ENCODE measurements at regions not wholly inside any gene's neighbourhood (a gene's known extent, or its start where the extent isn't known, plus 50 kb on each side); places are given as distances from the start of the nearest gene placed in this dataset.

DNA sequence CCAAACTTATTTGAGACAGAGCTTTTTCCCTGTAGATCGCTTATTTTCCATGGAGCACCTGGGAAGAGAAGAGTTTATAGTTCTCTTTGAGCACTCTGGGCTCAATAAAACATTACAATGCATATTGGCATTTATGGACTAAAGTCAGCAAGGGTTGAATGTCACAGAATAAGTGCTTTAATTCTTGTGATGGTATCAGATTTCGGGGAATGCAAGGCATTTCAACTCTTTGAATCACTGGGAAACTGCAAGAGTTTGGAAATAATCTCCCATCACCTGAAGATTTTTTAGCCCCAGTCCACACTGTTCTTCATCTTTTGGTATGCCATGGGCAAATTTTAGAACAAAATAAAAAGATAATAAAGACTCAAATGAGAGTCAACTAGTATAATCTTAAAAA, 111.5 kb upstream of the WDFY3 start:
- Mint-ChIP-seq H3K27me3 (peaks cover 5% of the 10 kb centered on the region), H3K36me3 (ENCODE audit: low read depth) (no peaks in the 10 kb centered on the region), H3K4me1 (no peaks in the 10 kb centered on the region), H3K27ac (no peak overlapping the region), H3K9me3 (no peaks in the 10 kb centered on the region), H3K4me3 (no peak overlapping the region)
- ATAC-seq (replicated peaks), result no peak

DNA sequence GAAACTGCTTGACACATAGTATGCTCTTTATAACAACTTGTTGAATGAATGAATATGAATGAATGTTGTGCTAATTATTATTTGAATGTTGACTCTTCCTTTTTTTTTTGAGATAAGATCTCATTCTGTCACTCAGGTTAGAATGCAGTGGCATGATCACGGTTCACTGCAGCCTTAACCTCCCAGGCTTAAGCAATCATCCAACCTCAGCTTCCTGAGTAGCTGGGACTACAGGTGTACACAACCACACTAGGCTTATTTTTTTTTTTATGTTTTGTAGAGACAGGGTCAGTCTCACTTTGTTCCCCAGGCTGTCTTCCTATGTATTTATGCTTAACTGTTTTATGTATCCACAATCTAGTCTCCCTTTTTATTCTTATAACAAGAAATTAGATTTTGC, 114.7 kb upstream of the WDFY3 start:
- H3K9me3 Mint-ChIP-seq, result no peaks in the 10 kb centered on the region
- no peaks in the 10 kb centered on the region for H3K36me3 Mint-ChIP-seq (ENCODE audit: low read depth)
- no peaks in the 10 kb centered on the region for H3K27me3 Mint-ChIP-seq
- no peaks in the 10 kb centered on the region for H3K4me1 Mint-ChIP-seq
- H3K4me3 Mint-ChIP-seq, result no peak overlapping the region
- no peak for ATAC-seq (replicated peaks)
- no peak overlapping the region for H3K27ac Mint-ChIP-seq

DNA sequence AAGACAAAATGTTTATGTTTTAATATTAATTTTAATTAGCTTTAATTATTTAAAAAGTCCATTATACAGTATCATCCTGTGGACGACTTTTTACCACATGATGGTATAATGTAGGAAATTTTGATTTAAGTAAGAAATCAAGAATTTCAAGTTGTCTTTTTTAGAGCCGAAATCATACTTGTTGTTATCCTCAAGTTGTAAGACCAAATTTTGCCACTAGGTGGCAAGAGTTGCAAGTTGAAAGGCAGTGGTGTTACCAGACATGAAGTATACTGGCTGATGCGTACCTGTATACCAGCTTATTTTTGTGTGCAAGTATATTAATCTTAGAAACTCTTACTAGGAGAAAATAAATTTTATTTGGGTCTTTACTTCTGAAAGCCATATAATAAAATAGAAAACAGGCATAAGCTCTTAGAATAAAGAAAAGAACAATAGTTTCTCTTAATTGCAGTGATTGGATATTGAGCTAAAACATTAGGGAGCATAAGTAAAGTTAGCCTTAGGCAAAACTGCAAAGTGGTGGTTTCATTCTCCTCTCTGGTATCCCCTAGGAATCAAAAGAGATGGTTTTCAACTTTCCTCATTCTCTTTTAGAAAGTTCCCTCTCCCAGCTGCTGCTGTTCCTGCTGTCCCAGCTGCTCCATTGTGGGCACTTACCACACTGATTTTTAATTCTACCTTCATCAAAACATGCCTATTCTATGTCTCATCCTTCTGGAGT, 118.0 kb upstream of the WDFY3 start:
- H3K27ac Mint-ChIP-seq, result no peak overlapping the region

DNA sequence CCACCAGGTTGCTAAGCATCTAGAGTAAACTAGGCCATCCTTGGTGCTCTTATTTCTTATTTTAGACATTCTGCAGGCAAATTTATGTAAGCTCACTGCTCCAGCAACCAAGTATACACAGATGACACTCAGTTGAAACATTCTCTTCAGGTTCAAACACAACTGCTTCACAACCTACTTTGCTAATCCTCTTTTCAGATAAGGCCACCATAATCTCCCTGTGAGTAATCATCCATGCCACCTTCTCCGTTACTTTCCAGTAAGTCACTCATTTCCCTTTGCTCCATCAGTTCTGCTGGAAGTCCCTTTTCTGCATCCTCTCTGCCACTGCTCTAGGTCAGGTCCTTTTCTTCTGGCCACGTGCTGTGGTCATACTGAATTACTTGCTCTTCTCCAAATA, 120.2 kb upstream of the WDFY3 start:
- Mint-ChIP-seq H3K27ac (no peak overlapping the region), H3K27me3 (peaks cover 3% of the 10 kb centered on the region), H3K36me3 (ENCODE audit: low read depth) (no peaks in the 10 kb centered on the region), H3K9me3 (peaks cover 5% of the 10 kb centered on the region), H3K4me1 (no peaks in the 10 kb centered on the region), H3K4me3 (no peak overlapping the region)
- no peak for ATAC-seq (replicated peaks)

More for the DNA sequence above, 118.0 kb upstream of the WDFY3 start:
- Mint-ChIP-seq H3K36me3 (ENCODE audit: low read depth) (no peaks in the 10 kb centered on the region), H3K4me3 (no peak overlapping the region), H3K9me3 (peaks cover 5% of the 10 kb centered on the region), H3K4me1 (no peaks in the 10 kb centered on the region), H3K27me3 (no peaks in the 10 kb centered on the region)
- ATAC-seq (replicated peaks), result no peak

DNA sequence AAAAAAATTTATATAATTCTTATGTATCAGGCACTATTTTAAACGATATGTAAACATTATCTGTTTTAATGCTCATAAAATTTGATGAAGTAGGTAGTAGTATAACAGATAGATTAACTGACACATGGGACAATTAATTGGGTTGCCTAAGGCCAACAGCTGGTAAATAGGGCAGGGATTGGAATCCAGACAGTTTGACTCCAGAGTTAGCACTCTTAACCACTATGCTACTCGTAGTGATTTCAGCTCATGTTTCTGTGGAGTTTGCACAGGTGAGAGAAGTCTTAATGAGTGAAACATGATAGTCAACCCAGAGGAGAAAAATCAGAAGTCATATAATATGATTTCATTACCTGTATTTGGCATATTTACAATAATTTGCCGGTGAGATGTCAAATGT, 126.0 kb upstream of the WDFY3 start:
- Mint-ChIP-seq H3K4me1 (no peaks in the 10 kb centered on the region), H3K27ac (no peak overlapping the region), H3K36me3 (ENCODE audit: low read depth) (no peaks in the 10 kb centered on the region), H3K4me3 (no peak overlapping the region), H3K9me3 (peaks cover 5% of the 10 kb centered on the region), H3K27me3 (peaks cover 3% of the 10 kb centered on the region)
- ATAC-seq (replicated peaks), result no peak

DNA sequence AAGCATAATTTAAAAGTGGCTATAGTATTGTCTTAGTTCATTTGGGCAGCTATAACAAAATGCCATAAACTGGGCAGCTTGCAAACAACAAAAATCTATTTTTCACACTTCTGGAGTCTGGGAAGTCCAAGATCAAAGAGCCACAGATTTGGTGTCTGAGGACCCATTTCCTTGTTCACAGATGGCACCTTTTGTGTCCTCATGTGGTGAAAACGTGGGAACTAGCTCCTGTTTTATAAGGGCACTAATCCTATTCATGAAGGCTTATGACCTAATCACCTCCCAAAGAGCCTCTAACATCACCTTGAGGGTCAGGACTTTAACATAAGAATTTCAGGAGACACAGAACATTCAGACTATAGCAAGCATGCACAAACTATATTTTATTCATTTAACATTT, 126.5 kb upstream of the WDFY3 start:
- Mint-ChIP-seq H3K9me3 (peaks cover 5% of the 10 kb centered on the region), H3K4me3 (no peak overlapping the region), H3K36me3 (ENCODE audit: low read depth) (no peaks in the 10 kb centered on the region), H3K4me1 (no peaks in the 10 kb centered on the region), H3K27me3 (peaks cover 3% of the 10 kb centered on the region), H3K27ac (no peak overlapping the region)
- ATAC-seq (replicated peaks), result no peak

DNA sequence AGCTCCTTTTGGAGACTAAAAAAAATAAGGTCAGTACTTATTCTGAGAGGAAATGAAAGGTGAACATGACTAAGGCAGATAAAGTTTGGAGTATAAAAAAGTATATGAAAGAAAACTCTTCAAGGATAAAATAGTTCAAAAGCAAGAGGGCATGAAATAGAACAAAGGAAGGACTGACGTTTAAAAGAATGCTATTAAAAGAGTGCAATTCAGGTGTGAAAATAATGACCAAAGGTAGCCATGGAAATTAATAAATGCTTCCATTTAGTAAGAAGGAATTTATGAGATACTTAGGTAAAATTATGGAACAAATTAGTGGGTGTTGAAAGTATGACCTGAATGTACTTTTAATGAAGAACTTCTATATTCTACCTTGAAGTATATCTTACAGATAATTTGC, 128.2 kb upstream of the WDFY3 start:
- no peak overlapping the region for H3K4me3 Mint-ChIP-seq
- no peak for ATAC-seq (replicated peaks)
- no peak overlapping the region for H3K27ac Mint-ChIP-seq
- peaks cover 3% of the 10 kb centered on the region for H3K27me3 Mint-ChIP-seq
- H3K4me1 Mint-ChIP-seq, result no peaks in the 10 kb centered on the region
- no peaks in the 10 kb centered on the region for H3K9me3 Mint-ChIP-seq
- no peaks in the 10 kb centered on the region for H3K36me3 Mint-ChIP-seq (ENCODE audit: low read depth)

DNA sequence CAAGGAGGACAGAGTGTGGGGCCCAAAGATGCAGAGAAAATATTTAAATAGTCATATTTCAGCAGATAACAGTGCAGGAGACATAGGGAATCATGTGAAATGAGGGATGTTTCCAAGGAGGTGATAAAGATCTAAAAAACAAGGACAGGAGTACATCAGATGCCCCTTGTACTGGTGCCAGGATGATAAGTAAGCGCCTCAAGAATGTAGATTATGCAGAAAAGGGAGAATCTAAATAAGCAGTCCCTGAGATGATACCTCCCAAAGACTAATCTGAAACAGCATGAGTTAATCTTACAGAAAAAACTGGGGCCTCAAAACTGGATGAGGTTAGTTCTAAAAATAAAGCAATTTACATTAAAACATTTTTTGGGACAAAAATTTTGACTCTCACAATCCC, 136.1 kb upstream of the WDFY3 start:
- H3K9me3 Mint-ChIP-seq, result no peaks in the 10 kb centered on the region
- no peak for ATAC-seq (replicated peaks)
- no peaks in the 10 kb centered on the region for H3K36me3 Mint-ChIP-seq (ENCODE audit: low read depth)
- H3K27ac Mint-ChIP-seq, result no peak overlapping the region
- no peak overlapping the region for H3K4me3 Mint-ChIP-seq
- no peaks in the 10 kb centered on the region for H3K4me1 Mint-ChIP-seq
- no peaks in the 10 kb centered on the region for H3K27me3 Mint-ChIP-seq

DNA sequence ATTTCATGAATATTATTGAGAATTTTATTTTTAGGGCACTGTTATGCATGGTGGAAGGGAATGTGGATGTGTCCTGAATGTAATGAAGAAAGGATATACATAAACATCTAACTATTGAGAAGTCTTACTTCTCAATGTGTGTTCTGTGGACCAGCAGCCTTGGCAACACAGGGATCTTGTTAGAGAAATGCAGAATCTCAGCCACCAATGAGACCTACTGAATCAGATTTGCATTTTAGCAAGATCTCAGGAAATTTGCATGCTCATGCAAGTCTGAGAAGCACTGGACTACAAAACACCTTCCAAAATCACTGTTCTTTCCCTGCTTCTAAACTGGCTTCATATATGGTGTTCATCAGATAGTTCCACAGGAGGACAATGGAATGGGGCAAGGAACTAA, 139.7 kb upstream of the WDFY3 start:
- H3K36me3 Mint-ChIP-seq (ENCODE audit: low read depth), result no peaks in the 10 kb centered on the region
- no peak overlapping the region for H3K4me3 Mint-ChIP-seq
- H3K27ac Mint-ChIP-seq, result no peak overlapping the region
- no peak for ATAC-seq (replicated peaks)
- H3K9me3 Mint-ChIP-seq, result peaks cover 3% of the 10 kb centered on the region
- no peaks in the 10 kb centered on the region for H3K4me1 Mint-ChIP-seq
- H3K27me3 Mint-ChIP-seq, result no peaks in the 10 kb centered on the region

DNA sequence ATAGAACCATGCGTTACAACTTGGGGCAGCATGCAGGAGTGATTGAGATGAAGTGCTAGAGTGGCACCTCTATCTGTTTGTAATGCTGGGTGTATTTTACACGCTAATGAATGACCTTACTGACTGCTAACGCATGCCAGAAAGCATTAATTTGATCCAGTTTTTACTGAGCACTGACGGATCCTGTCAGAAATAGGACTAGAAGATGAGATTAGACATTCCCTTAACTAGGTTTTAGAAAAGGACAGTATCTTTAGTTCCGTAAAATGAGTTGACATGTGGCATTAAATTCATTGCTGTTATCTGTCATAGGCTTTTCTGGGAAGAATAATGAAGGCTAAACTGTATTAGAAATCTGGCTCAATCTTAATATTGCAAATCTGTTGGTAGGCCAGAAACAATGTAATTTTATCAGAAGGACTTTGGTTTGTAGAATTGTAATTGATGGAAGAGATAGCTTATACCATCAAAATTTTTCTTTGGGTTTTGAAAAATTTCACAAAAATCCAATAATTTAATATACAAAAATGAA, 140.4 kb upstream of the WDFY3 start:
- Mint-ChIP-seq H3K27ac (no peak overlapping the region), H3K36me3 (ENCODE audit: low read depth) (no peaks in the 10 kb centered on the region), H3K4me1 (no peaks in the 10 kb centered on the region), H3K4me3 (no peak overlapping the region), H3K27me3 (no peaks in the 10 kb centered on the region), H3K9me3 (peaks cover 3% of the 10 kb centered on the region)
- no peak for ATAC-seq (replicated peaks)

DNA sequence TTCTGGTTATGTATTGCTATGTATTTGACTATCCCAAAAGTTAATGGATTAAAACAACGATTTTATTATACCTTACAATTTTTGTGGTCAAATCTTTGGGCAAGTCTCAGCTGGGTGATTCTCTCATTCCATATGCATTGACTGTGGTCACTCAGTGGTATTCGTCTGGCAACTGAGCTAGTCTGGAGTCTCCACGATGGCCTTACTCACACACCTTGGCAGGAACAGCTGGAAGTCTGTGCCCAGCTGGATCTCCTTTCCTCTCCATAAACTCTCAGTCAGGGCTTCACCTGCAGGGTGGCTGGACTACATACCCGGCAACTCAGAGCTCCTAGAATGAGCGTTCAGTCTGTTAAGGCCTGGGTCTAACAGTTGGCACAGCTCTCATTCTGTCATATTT, 141.1 kb upstream of the WDFY3 start:
- H3K4me1 Mint-ChIP-seq, result no peaks in the 10 kb centered on the region
- H3K27ac Mint-ChIP-seq, result no peak overlapping the region
- no peak overlapping the region for H3K4me3 Mint-ChIP-seq
- no peak for ATAC-seq (replicated peaks)
- peaks cover 3% of the 10 kb centered on the region for H3K9me3 Mint-ChIP-seq
- H3K36me3 Mint-ChIP-seq (ENCODE audit: low read depth), result no peaks in the 10 kb centered on the region
- no peaks in the 10 kb centered on the region for H3K27me3 Mint-ChIP-seq

DNA sequence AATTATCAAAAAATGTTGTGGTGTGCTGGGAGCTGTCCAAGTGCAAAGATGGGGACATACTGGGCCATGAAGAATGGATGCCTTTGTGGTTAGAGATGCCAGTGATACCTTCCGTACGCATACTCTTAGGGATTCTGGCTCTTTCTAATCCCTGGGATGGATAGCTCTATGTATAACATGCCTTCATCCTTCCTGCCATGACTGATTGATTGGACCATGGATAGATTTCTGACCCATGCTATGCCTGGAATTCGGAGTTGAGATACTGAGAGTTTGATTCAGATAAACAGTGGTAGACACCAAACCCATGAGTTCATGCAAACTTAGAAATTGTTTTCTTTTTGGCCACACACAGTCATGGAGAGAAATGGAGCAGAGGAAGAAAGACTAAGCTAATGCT, 147.2 kb upstream of the WDFY3 start:
- Mint-ChIP-seq H3K4me1 (no peaks in the 10 kb centered on the region), H3K9me3 (peaks cover 14% of the 10 kb centered on the region), H3K27me3 (no peaks in the 10 kb centered on the region), H3K36me3 (ENCODE audit: low read depth) (no peaks in the 10 kb centered on the region), H3K4me3 (no peak overlapping the region), H3K27ac (no peak overlapping the region)
- ATAC-seq (replicated peaks), result no peak

DNA sequence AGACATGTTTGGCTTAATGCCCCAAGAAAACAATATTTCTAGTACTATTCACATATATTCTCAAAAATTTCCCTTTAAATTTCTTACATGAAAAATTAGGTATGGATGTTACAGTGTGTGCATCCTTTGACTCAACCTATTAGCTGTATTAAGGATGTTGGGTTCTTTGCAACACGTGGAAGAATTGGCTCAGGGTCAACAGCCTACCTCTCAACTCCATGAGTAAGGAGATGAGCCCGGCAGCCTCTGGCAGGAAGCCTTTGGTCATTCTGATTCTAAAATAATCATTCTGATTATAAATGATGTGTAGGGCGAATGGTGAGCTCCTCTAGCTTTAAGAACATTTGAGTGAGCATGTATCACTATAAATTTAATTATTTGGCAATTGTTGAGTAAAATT, 148.0 kb upstream of the WDFY3 start:
- H3K9me3 Mint-ChIP-seq, result peaks cover 18% of the 10 kb centered on the region
- no peak overlapping the region for H3K4me3 Mint-ChIP-seq

DNA sequence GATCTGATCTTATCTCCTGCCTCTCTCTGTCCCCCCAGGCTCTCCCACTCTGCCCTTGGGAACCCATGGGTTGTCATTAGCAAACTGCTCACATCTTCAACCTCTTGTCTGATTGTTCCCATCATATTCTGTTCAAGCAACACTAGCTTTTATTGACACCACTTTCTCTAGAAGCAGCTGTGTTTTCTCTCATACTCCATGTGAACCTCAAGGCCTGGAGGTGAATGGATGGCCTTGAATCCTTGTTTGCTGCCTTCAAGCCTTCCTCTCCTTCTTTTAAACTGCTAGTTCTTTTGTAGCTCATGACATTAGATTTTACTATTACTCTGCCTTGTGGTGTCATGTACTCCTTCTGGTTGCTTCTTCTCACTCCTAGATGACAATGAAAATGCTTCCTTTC, 149.5 kb upstream of the WDFY3 start:
- peaks cover 15% of the 10 kb centered on the region for H3K9me3 Mint-ChIP-seq
- H3K4me3 Mint-ChIP-seq, result no peak overlapping the region
- H3K27me3 Mint-ChIP-seq, result no peaks in the 10 kb centered on the region
- no peaks in the 10 kb centered on the region for H3K36me3 Mint-ChIP-seq (ENCODE audit: low read depth)
- H3K27ac Mint-ChIP-seq, result no peak overlapping the region
- ATAC-seq (replicated peaks), result no peak
- no peaks in the 10 kb centered on the region for H3K4me1 Mint-ChIP-seq

More for the DNA sequence above, 148.0 kb upstream of the WDFY3 start:
- no peaks in the 10 kb centered on the region for H3K27me3 Mint-ChIP-seq
- H3K4me1 Mint-ChIP-seq, result no peaks in the 10 kb centered on the region
- H3K27ac Mint-ChIP-seq, result no peak overlapping the region
- H3K36me3 Mint-ChIP-seq (ENCODE audit: low read depth), result no peaks in the 10 kb centered on the region
- ATAC-seq (replicated peaks), result no peak

DNA sequence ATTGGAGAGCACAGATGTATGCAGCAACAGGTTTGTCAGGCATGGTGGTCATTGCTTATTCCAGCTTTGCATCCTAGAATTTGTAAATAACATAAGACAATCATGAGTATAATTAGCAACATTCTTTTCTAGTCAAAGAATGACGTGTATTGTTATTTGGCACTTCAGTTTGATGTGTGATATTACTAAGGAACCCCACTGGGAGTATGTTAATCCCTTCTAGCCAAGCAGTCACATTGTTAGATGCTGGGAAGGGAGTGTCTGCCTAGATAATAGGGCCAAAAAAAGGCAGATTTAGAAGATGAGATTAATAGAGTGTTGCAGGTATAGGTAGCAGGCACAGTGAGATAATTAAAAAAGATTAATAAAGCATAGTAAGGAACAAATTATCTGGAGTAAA, 159.2 kb upstream of the WDFY3 start:
- no peaks in the 10 kb centered on the region for H3K4me1 Mint-ChIP-seq
- no peak overlapping the region for H3K27ac Mint-ChIP-seq
- no peaks in the 10 kb centered on the region for H3K27me3 Mint-ChIP-seq
- H3K4me3 Mint-ChIP-seq, result no peak overlapping the region
- no peaks in the 10 kb centered on the region for H3K36me3 Mint-ChIP-seq (ENCODE audit: low read depth)
- no peaks in the 10 kb centered on the region for H3K9me3 Mint-ChIP-seq
- ATAC-seq (replicated peaks), result no peak
